Activated naive CD4-positive, alpha-beta T cell treated with anti-CD3 and anti-CD28 coated beads, Interleukin-2, amount 50 U/mL, for 72 hours (primary cell): ENCODE measurements at regions not wholly inside any gene's neighbourhood (a gene's known extent, or its start where the extent isn't known, plus 50 kb on each side); places are given as distances from the start of the nearest gene placed in this dataset.
"Not testable (repeated sequence)": the region's sequence is repeated elsewhere in the genome, so short reads cannot be mapped to it uniquely, and the experiment has no call there.

Experiments
- ATAC-seq, 2 donors: fragments of 150-1000 bp; cut with Tn5 transposase; 2 replicates each; pipeline ENCODE4 v1.10.0; 2021; ENCODE audit warnings: mild to moderate bottlenecking in 2 of 2, moderate library complexity in 2 of 2
- DNase-seq, 2 donors: peaks; one replicate each; pipeline ENCODE4 v3.0.0; 2021 to 2022; ENCODE audit warnings: low spot score in 2 of 2
- H3K27ac Mint-ChIP-seq, 2 donors: one replicate each; pipeline ENCODE4 v1.8.0; 2022; ENCODE audit warnings: mild to moderate bottlenecking in 2 of 2, mixed read lengths in 2 of 2
- H3K36me3 Mint-ChIP-seq, 2 donors: one replicate each; pipeline ENCODE4 v1.8.0; 2022; ENCODE audit warnings: mixed read lengths in 2 of 2
- H3K9me3 Mint-ChIP-seq, 2 donors: one replicate each; pipeline ENCODE4 v1.8.0; 2022; ENCODE audit warnings: mixed read lengths in 2 of 2

DNA sequence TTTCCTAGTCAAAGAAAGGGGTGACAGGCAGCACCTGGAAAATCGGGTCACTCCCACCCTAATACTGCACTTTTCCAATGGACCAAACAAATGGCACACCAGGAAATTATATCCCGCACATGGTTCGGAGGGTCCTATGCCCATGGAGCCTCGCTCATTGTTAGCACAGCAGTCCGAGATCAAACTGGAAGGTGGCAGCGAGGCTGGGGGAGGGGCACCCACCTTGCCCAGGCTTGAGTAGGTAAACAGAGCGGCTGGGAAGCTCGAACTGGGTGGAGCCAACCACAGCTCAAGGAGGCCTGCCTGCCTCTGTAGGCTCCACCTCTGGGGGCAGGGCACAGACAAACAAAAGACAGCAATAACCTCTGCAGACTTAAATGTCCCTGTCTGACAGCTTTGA lies 539.2 kb upstream of the ST8SIA4 start:
- not testable (repeated sequence) for H3K27ac Mint-ChIP-seq, ATAC-seq, DNase-seq
- Mint-ChIP-seq H3K36me3 (peaks cover 0 to 18% of the 10 kb centered on the region in 2 donors), H3K9me3 (peaks cover 16 to 22% of the 10 kb centered on the region in 2 donors)

DNA sequence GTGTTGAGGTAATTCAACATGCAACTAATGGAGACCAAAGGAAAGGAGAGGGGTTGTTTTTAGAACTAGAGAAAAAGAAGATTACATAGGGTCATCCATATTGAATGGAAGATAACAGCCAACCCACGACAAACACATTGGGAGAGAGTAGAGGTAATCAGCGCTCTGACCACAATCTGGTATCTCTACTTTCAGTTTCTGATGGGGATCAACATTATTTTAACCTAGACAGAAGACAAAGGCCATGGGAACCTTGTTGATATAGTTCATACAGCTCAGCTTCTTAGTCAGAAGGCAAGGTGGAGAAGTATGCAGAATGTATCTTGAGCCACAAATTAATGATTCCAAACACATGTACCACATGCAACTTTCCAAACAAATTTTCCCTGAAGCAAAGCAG lies 537.1 kb upstream of the ST8SIA4 start:
- DNase-seq: no peak
- ATAC-seq: no peak

DNA sequence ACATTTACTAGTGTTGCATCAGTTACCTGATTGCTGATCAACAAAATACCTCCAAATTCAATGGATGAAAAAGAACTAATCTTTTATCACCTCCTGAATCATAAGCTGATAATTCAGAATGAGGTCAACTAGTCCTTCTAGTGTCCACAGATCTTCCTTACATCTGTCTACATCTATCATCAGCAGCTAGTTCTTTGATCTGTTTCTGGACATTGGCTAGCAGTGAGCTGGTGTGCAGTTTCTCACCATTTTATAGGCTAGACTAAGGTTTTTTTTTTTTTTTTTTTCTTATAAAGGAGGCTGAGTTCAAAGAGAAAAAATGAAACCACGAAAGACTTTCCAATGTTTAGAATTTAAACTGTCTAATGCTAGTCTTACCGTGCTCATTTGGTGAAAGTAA lies 534.3 kb upstream of the ST8SIA4 start:
- no peak for ATAC-seq
- no peak for DNase-seq
- H3K27ac Mint-ChIP-seq: no peak overlapping the region
- H3K9me3 Mint-ChIP-seq: peaks cover 0 to 10% of the 10 kb centered on the region in 2 donors
- H3K36me3 Mint-ChIP-seq: no peaks in the 10 kb centered on the region

More for the DNA sequence above, 537.1 kb upstream of the ST8SIA4 start:
- no peak overlapping the region for H3K27ac Mint-ChIP-seq
- H3K9me3 Mint-ChIP-seq: peaks cover 16 to 22% of the 10 kb centered on the region in 2 donors
- peaks cover 0 to 16% of the 10 kb centered on the region in 2 donors for H3K36me3 Mint-ChIP-seq

DNA sequence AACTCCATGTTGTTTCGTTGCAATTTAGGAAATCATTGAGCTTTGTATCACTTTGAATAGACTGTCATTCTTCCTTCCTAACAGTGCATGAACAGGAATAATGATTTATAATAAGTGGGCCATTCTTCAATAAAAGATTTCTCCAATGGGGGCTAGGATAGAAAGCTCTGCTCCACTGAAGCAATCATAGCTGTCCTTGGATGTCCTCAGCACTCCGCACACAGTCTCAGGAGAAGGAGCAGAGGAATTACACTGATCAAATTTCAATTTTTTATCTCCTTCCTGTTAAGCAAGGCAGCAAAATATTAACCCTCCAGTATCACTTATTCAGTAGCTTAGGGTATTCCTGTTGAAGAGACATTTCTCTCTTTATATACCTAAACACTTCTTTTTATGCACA lies 532.7 kb upstream of the ST8SIA4 start:
- DNase-seq (no peak), ATAC-seq (no peak)
- Mint-ChIP-seq H3K27ac (no peak overlapping the region), H3K36me3 (no peaks in the 10 kb centered on the region), H3K9me3 (peaks cover 0 to 11% of the 10 kb centered on the region in 2 donors)

DNA sequence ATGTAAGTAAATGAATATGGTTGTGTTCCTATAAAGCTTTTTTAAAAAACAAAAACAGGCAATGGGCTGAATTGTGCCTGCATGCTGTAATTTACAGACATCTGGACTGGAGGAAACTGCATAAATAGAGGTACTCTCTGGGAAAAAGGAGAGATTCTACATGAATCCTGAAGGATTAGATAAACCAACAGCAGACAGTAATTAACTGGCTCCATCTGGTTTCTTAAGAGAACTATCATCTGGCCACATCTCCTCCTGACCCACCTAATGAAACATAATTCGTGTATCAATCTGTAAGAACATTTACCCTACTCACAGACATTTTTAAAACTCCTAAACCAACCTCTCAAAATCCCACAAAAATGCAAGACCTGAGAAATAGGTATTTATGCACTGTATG lies 528.1 kb upstream of the ST8SIA4 start:
- no peak for DNase-seq
- no peaks in the 10 kb centered on the region for H3K36me3 Mint-ChIP-seq
- H3K9me3 Mint-ChIP-seq: peaks cover 0 to 8% of the 10 kb centered on the region in 2 donors
- H3K27ac Mint-ChIP-seq: no peak overlapping the region
- no peak for ATAC-seq

DNA sequence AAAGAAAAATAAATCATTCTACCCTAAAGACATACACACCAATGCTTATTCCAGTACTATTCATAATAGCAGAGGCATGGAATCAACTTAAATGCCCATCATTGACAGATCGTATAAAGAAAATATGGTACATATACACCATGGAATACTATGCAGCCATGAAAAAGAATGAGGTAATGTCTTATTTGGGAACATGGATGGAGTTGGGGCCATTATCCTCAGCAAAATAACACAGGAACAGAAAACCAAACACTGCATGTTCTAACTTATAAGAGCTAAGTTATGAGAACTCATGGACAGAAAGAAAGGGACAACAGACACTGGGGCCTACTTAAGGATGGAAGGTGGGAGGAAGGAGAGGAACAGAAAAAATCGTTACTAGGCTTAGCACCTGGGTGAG lies 527.5 kb upstream of the ST8SIA4 start:
- no peaks in the 10 kb centered on the region for H3K36me3 Mint-ChIP-seq
- H3K9me3 Mint-ChIP-seq: peaks cover 0 to 8% of the 10 kb centered on the region in 2 donors
- no peak overlapping the region for H3K27ac Mint-ChIP-seq
- ATAC-seq: no peak
- no peak for DNase-seq

DNA sequence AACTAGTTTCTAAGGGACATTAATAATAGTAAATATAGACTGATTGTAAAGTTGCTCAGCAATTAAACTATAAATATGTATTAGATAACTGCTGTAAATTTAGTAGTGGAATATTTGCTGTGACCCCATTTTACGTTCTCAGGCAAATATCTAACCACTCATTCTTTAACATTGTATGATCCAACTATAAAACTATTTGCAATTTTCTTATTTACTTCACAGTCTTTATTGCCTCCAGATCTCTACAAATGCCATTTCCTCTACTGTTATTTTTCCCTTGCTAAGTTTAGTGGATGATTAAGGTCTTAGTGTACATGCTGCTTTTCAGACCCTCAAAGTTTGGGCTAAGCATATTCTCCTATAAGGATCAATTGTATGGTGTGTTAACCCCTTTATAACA lies 526.2 kb upstream of the ST8SIA4 start:
- no peak for DNase-seq
- Mint-ChIP-seq H3K36me3 (no peaks in the 10 kb centered on the region), H3K27ac (no peak overlapping the region), H3K9me3 (peaks cover 0 to 8% of the 10 kb centered on the region in 2 donors)
- ATAC-seq: no peak

DNA sequence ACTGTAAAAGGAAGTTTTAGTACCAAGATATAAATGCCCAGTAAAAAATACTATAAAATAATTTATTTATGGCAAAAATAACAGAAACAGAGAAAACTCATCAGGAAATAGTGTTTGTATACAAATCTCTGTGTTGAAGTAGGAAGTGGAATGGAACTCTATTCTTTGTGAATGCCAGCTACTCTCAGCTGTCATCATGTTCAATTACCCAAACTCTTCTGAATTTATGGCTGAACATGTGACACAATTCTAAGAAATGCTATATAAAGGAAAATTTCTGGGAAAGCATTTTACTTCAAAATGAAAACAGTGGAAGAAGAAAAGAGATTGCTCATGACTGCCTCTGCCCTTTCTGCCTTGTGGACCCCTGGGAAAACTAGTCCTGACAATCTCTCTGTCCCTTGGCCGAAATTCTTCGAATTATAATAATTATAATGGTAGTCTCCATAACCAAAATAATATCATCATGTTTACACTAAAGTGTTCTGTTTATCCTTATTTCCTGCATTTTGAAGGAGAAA lies 522.3 kb upstream of the ST8SIA4 start:
- Mint-ChIP-seq H3K36me3 (no peaks in the 10 kb centered on the region), H3K9me3 (peaks cover 0 to 3% of the 10 kb centered on the region in 2 donors), H3K27ac (no peak overlapping the region)
- DNase-seq (no peak), ATAC-seq (no peak)

DNA sequence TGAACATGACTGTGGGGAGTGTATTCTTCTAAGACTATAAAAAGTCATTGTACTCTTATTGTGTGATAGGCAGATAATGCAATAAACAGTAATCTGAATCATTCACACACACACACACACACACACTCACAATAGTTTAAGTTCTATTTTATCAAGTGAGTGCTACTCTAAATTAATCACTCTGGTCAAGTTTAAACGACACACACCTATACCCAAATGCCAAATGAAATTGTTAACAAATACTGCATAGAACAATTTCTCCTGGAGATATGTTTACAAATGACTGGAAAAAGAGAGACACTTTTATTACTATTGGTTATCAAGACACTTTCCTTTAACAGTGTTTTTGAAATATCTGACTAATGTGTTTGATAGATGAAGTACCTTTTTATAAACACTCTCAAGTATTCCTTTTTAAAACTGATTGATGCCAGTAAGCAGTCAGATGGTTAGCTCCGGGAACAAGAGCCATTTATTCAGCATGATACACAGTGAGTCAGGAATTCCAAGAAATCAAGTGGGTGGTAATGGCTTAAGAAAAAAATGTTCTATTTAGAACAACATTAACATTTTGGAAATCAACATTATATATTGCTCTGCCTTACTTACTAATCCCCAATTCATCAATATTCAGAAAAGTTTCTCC lies 521.6 kb upstream of the ST8SIA4 start:
- no peaks in the 10 kb centered on the region for H3K9me3 Mint-ChIP-seq
- H3K27ac Mint-ChIP-seq: no peak overlapping the region
- DNase-seq (no peak), ATAC-seq (no peak)
- H3K36me3 Mint-ChIP-seq: no peaks in the 10 kb centered on the region

DNA sequence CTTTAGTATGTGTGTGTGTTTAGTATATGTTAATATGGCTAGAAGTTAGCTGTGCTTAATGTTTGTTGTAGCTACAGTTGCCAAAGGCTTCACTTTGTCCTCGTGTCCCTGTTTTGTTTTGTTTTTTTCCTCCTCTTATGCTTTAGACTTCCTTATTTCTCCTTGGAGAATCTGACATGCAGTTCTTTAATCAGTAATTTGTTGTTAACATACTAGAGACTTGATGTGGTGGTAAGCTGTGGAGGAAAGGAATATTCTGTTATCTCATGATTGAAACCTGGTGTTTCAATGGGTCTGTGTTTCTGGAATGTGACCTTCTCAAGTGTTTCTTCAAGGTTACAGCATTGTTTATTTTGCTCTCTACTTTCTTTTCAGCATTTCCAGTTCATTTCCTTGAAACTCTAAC lies 515.6 kb upstream of the ST8SIA4 start:
- ATAC-seq (no peak), DNase-seq (no peak)
- H3K9me3 Mint-ChIP-seq: peaks cover 0 to under 1% of the 10 kb centered on the region in 2 donors
- no peaks in the 10 kb centered on the region for H3K36me3 Mint-ChIP-seq
- H3K27ac Mint-ChIP-seq: no peak overlapping the region

DNA sequence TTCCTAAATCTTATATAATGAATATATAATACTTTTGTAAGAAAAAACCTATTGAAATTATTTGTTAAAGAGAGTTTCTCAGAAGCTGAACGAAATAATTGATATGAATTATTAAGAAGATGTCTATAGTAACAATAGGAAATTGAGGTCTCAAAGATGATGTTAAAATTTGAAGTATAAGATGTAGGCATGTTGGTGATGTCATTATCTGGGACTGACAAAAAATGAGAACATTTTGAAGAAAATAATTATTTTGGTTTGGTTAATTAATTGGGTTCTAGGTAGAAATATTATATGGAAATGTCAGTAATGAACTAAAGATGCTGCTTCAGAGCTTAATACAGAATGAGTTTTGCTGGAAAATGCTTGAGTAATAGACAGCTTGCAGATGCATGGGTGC lies 501.4 kb upstream of the ST8SIA4 start:
- no peaks in the 10 kb centered on the region for H3K9me3 Mint-ChIP-seq
- no peak overlapping the region for H3K27ac Mint-ChIP-seq
- no peak for ATAC-seq
- no peaks in the 10 kb centered on the region for H3K36me3 Mint-ChIP-seq
- no peak for DNase-seq

DNA sequence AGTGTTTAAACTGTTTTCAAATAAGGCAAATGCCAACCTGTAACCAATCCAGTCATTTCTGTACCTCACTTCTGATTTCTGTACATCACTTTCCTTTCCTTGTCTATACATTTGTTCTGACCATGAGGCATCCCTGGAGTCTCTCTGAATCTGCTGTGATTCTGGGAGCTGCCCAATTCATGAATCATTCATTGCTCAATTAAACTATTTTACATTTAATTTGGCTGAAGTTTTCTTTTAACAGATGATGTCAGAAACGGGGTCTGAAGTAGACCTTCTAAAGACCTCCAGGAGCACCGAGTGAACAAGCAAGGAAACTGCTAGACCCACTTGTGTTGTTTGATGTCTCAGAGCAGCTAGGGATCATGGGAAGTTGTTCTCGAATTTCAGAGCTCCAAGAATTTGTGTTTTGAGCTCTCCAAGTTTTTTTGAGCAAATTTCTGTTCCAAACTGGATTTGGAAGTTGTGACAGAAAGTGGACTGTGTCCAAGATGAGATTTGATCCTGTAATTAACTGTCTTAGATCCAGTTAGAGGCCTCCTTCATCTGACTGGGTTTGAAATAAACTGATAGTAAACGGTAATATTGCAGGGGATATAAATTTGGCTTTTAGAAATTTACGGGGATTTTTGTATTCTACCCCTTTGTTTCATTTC lies 490.8 kb upstream of the ST8SIA4 start:
- no peak for DNase-seq
- Mint-ChIP-seq H3K9me3 (no peaks in the 10 kb centered on the region), H3K27ac (no peak overlapping the region), H3K36me3 (no peaks in the 10 kb centered on the region)
- ATAC-seq: no peak

DNA sequence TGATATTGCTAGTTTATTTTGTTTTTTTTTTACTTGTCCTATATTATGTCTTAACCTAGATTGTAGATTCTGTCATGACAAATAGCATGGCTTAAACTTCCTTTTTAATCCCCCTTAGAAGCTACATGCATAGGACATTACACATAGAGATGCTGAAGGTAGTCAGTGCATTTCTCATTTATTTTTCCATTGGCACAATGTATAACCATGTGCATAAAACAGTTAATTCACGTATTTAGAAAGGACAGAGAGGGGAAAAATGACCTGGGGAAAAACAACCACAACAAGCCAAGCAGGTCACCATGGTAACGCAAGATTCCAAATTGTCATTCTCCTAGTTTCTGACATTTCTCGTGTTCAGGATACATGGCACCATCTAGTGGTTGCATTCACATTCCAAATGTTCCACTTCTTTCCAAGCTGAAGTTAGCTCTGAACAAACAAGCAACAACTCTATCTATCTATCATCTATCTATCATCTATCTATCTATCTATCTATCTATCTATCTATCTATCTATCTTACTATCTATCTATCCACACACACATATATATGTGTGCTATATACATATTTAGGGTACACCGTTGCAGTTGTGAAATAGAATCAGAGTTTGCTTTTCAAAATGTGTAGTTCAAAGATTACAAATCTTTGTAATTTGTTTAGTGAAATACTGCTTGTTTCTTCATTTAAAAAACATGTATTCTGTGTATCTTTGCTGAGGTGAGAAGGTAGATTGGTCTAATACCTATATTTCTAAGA lies 487.2 kb upstream of the ST8SIA4 start:
- Mint-ChIP-seq H3K27ac (no peak overlapping the region), H3K9me3 (no peaks in the 10 kb centered on the region), H3K36me3 (no peaks in the 10 kb centered on the region)
- DNase-seq: peak in 1 of 2 donors; percentile 3
- no peak for ATAC-seq

DNA sequence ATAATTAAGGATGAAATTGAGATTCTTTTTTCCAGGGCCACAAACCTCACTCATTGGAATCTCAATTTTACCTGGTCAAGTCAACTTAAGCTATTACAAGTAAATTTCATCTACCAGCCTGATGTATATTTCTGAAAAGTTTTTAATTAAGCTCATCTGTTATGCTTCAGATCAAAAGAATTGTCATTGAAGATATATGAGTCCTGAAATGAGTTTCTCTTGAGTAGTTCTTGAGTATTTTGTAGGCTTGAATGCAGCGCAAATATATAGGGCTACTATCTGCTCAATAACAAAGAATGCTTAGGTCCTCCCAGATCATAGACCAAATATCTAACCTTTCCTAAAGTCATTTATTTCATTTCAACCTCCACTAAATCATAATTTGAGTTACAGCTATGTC lies 482.2 kb upstream of the ST8SIA4 start:
- ATAC-seq: no peak
- Mint-ChIP-seq H3K36me3 (no peaks in the 10 kb centered on the region), H3K27ac (no peak overlapping the region), H3K9me3 (peaks cover 0 to 3% of the 10 kb centered on the region in 2 donors)
- no peak for DNase-seq

DNA sequence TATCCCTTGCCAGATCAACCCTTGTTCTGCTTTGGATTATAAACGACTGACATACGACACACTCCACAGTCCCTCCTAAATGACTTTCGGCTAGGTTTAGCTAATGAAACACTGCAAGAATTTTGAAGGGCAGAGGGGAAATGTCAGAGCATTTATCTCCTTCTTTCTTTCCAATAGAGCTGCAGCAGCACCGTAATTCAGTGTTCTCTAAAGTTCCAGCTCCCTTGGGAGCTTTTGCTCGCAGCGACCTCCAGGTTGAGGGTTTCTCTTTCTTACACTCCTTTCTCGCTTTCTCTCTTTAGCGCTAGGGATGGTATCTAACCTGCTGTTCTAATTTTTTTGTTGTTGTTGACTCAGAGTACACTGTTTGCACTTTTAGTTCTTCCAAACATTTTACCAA lies 467.1 kb upstream of the ST8SIA4 start:
- H3K36me3 Mint-ChIP-seq: no peaks in the 10 kb centered on the region
- no peak overlapping the region for H3K27ac Mint-ChIP-seq
- DNase-seq (no peak), ATAC-seq (no peak)
- no peaks in the 10 kb centered on the region for H3K9me3 Mint-ChIP-seq

DNA sequence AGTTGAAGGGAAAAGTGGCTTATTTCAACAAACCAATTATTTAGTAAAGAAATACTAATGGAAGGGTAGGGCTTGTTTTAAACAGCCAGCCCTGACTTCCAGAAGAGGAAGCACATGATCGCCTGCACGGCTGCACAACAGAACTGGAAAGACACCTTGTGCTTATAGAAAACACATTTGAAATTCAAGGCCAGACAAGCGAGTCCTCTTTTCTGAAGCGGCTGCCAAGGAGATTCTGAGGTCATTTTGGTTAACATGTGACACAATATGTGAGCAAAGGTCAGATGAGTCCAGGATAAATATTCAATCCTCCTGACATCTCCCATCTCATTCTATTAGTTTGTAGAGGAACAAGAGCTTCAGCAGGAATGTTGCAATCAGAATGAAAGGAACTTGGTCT lies 461.4 kb upstream of the ST8SIA4 start:
- ATAC-seq (no peak), DNase-seq (no peak)
- H3K36me3 Mint-ChIP-seq: no peaks in the 10 kb centered on the region
- no peak overlapping the region for H3K27ac Mint-ChIP-seq
- no peaks in the 10 kb centered on the region for H3K9me3 Mint-ChIP-seq

DNA sequence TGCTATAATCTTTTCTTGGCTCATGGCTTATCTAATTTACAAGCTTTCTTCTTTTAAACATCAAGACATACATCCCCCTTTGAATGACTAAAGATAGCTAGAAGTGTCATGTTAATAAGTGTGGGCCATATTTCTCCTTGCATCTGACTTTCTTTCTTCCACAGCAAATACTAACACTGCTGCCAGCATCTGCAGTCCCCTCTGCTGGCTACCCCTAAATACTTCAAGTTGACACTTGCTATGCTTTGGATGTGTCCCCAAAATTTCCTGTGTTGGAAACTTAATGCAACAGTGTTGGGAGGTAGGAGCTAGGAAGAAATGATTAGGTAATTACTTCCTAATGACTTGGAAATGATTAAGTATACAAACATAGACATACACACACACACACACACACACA lies 459.0 kb upstream of the ST8SIA4 start:
- H3K36me3 Mint-ChIP-seq: no peaks in the 10 kb centered on the region
- no peak overlapping the region for H3K27ac Mint-ChIP-seq
- no peak for ATAC-seq
- no peaks in the 10 kb centered on the region for H3K9me3 Mint-ChIP-seq
- DNase-seq: no peak
